MM.1S (cell line): ENCODE measurements at regions not wholly inside any gene's neighbourhood (a gene's known extent, or its start where the extent isn't known, plus 50 kb on each side); places are given as distances from the start of the nearest gene placed in this dataset.

Experiments used
- DNase-seq: peaks from one replicate; pipeline ENCODE4 v3.0.0-alpha.2; 2015
- H2AFZ ChIP-seq: fragments of 300-600 bp; sonication (generic); 2 replicates; pipeline ENCODE4 v1.6.0; 2016; ENCODE audit warnings: antibody characterized with exemption, low read length
- H3F3A ChIP-seq: fragments of 300-600 bp; sonication (generic); 2 replicates; pipeline ENCODE4 v1.6.1; 2016; ENCODE audit warnings: mild to moderate bottlenecking, antibody characterized with exemption, low read length, moderate library complexity, mixed read lengths; ENCODE audit not compliant: insufficient read depth
- H3K27ac ChIP-seq: fragments of 300-600 bp; sonication (generic); 2 replicates; pipeline ENCODE4 v1.5.1; 2016; ENCODE audit warnings: mild to moderate bottlenecking, low read length
- H3K27me3 ChIP-seq: fragments of 300-600 bp; sonication (generic); replicated peaks from 2 replicates; pipeline ENCODE4 v1.6.0; 2016; ENCODE audit warnings: low read length; ENCODE audit not compliant: insufficient read depth
- H3K36me3 ChIP-seq: fragments of 300-600 bp; sonication (generic); replicated peaks from 2 replicates; pipeline ENCODE4 v1.6.1; 2016; ENCODE audit warnings: mild to moderate bottlenecking, low read length, mixed read lengths; ENCODE audit not compliant: insufficient read depth
- H3K4me1 ChIP-seq: fragments of 300-600 bp; sonication (generic); 2 replicates; pipeline ENCODE4 v1.6.1; 2016; ENCODE audit warnings: low read length, mixed read lengths
- H3K4me2 ChIP-seq: fragments of 300-600 bp; sonication (generic); 2 replicates; pipeline ENCODE4 v1.6.0; 2016; ENCODE audit warnings: low read depth, low read length
- H3K4me3 ChIP-seq: fragments of 300-600 bp; sonication (generic); 2 replicates; pipeline ENCODE4 v1.5.1; 2016; ENCODE audit warnings: low read length, mixed read lengths
- H3K79me2 ChIP-seq: fragments of 300-600 bp; sonication (generic); 2 replicates; pipeline ENCODE4 v1.6.1; 2016; ENCODE audit warnings: mixed run types, low read length, mixed read lengths
- H3K9ac ChIP-seq: fragments of 300-600 bp; sonication (generic); 2 replicates; pipeline ENCODE4 v1.6.1; 2016; ENCODE audit warnings: low read length, mixed read lengths
- H3K9me2 ChIP-seq: fragments of 300-600 bp; sonication (generic); replicated peaks from 2 replicates; pipeline ENCODE4 v1.6.1; 2016; ENCODE audit warnings: mild to moderate bottlenecking, low read length, mixed read lengths; ENCODE audit not compliant: insufficient read depth
- H3K9me3 ChIP-seq: fragments of 300-600 bp; sonication (generic); replicated peaks from 2 replicates; pipeline ENCODE4 v1.6.1; 2016; ENCODE audit warnings: mild to moderate bottlenecking, low read length, mixed read lengths; ENCODE audit not compliant: insufficient read depth
- H4K20me1 ChIP-seq: fragments of 300-600 bp; sonication (generic); 2 replicates; pipeline ENCODE4 v1.6.1; 2016; ENCODE audit warnings: mild to moderate bottlenecking, low read length, moderate library complexity, mixed read lengths; ENCODE audit not compliant: insufficient read depth
- CTCF ChIP-seq: fragments of 300-600 bp; sonication (generic); IDR thresholded peaks from 2 replicates; pipeline ENCODE4 v1.5.1; 2016; ENCODE audit warnings: antibody characterized with exemption, low read length, mixed read lengths
- EZH2 ChIP-seq: fragments of 300-600 bp; sonication (generic); optimal IDR thresholded peaks from 2 replicates; pipeline ENCODE3; 2017; ENCODE audit warnings: low read depth, mild to moderate bottlenecking, antibody characterized with exemption, low read length, mixed read lengths
- EZH2phosphoT487 ChIP-seq: fragments of 300-600 bp; sonication (generic); IDR thresholded peaks from 2 replicates; pipeline ENCODE4 v1.6.1; 2018; ENCODE audit warnings: antibody characterized with exemption, low read length

- Histone ChIP-seq H3F3A (no peaks in the 10 kb centered on the region), H3K79me2 (no peaks in the 10 kb centered on the region), H3K9me2 (no peaks in the 10 kb centered on the region), H3K27ac (no peak overlapping the region), H3K4me3 (no peak overlapping the region), H3K4me1 (no peaks in the 10 kb centered on the region), H4K20me1 (no peaks in the 10 kb centered on the region), H2AFZ (no peak overlapping the region), H3K27me3 (no peaks in the 10 kb centered on the region), H3K9me3 (no peaks in the 10 kb centered on the region), H3K9ac (no peak overlapping the region), H3K4me2 (no peak overlapping the region), H3K36me3 (no peaks in the 10 kb centered on the region)
- no peak for DNase-seq
- TF ChIP-seq EZH2phosphoT487, result no peak
- no peak for TF ChIP-seq CTCF
- no peak for TF ChIP-seq EZH2
Observed at GRCh38 chr5:147983742-147984141, 77.4 kb upstream of the C5orf46 start.

- Histone ChIP-seq H3K9me2 (no peaks in the 10 kb centered on the region), H4K20me1 (no peaks in the 10 kb centered on the region), H3K27me3 (no peaks in the 10 kb centered on the region), H2AFZ (no peak overlapping the region), H3K4me2 (no peak overlapping the region), H3K9ac (no peak overlapping the region), H3K4me3 (no peak overlapping the region), H3K79me2 (no peaks in the 10 kb centered on the region), H3F3A (no peaks in the 10 kb centered on the region), H3K36me3 (no peaks in the 10 kb centered on the region), H3K4me1 (no peaks in the 10 kb centered on the region), H3K9me3 (no peaks in the 10 kb centered on the region), H3K27ac (no peak overlapping the region)
- DNase-seq, result no peak
- TF ChIP-seq EZH2phosphoT487 (no peak), EZH2 (no peak), CTCF (no peak)
Observed at GRCh38 chr5:147981074-147981473, 74.7 kb upstream of the C5orf46 start.

- Histone ChIP-seq H3K27ac (no peak overlapping the region), H4K20me1 (no peaks in the 10 kb centered on the region), H3K9me2 (no peaks in the 10 kb centered on the region), H2AFZ (no peak overlapping the region), H3K4me1 (no peaks in the 10 kb centered on the region), H3F3A (no peaks in the 10 kb centered on the region), H3K79me2 (no peaks in the 10 kb centered on the region), H3K4me2 (no peak overlapping the region), H3K9ac (no peak overlapping the region), H3K4me3 (no peak overlapping the region), H3K9me3 (no peaks in the 10 kb centered on the region), H3K27me3 (no peaks in the 10 kb centered on the region), H3K36me3 (no peaks in the 10 kb centered on the region)
- TF ChIP-seq EZH2phosphoT487 (no peak), CTCF (no peak), EZH2 (no peak)
- DNase-seq, result no peak
Observed at GRCh38 chr5:147979761-147980160, 73.4 kb upstream of the C5orf46 start.
